ENCODE measurements at regions not wholly inside any gene's neighbourhood (a gene's known extent, or its start where the extent isn't known, plus 50 kb on each side); places are given as distances from the start of the nearest gene placed in this dataset.
A peak's percentile ranks its signal among the peaks of the same experiment; 100 is the strongest.
"Not testable (repeated sequence)": the region's sequence is repeated elsewhere in the genome, so short reads cannot be mapped to it uniquely, and the experiment has no call there.

DNA sequence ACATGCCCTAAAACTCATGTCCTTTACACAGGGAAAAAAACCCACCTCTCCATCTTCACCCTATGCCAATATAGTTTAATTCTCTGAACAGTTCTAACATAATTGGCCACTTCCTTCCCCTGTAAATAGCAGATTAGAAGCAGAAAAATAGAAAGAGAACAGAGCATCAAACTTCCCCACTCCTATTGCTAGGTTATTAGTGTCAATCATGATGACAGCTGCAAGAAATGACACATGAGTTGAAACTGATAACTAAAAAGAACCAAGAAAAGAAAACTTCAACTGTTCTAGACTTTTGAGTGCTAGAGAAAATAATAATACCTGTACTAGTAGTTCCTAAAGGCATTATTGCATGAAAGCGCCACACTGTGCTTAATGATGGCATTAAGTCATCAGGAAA, 284.5 kb upstream of the TRPC5 start:
- DNase-seq (ENCODE audit: low read depth): no peak

GRCh38 chrX:112359906-112360305, 277.3 kb upstream of the TRPC5 start:
- DNase-seq (ENCODE audit: low read depth): no peak

- no peak for DNase-seq (ENCODE audit: low read depth)
Measured at GRCh38 chrX:112355931-112356330, 273.4 kb upstream of the TRPC5 start.

DNA sequence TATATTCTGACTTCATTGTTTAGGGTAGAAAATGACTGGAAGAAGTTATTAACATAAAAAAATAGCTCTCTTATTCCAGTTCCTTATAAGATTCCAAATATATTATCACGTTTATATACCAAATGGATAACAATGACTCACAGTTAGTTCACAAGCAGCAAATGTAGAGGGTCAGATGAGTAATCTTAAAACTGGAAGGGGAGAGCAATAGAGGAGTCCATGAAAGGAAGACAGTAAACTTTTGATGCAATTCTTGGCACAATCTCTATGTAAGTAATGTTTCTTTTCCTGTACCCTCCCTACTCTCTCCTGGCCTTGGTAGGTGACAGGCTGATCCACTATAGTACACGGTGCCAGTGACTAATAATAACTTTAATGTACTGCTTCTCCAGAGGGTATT, 259.0 kb upstream of the TRPC5 start:
- DNase-seq (ENCODE audit: low read depth): peak; percentile 0

DNA sequence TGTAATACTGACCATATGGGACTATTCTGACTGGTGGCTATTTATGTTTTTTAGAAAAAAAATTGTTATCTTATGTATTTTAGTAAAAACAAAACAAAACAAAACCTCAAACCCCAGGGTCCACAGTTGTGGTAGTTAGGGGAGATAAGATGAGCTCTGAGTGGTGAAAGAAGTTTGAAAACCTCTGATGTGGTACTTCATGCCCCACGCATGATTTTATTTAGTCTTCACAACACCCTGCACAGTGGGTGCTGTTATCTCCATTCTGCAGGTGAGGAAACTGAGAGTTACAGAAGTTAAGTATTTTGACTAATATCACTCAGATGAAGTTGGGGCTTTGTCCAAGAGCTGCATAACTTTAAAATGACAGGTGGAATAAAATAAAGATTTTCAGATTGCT, 230.6 kb upstream of the TRPC5 start:
- DNase-seq (ENCODE audit: low read depth): no peak

GRCh38 chrX:112306027-112306426, 223.5 kb upstream of the TRPC5 start:
- DNase-seq (ENCODE audit: low read depth): no peak

GRCh38 chrX:112279940-112280339, 197.4 kb upstream of the TRPC5 start:
- no peak for DNase-seq (ENCODE audit: low read depth)

DNA sequence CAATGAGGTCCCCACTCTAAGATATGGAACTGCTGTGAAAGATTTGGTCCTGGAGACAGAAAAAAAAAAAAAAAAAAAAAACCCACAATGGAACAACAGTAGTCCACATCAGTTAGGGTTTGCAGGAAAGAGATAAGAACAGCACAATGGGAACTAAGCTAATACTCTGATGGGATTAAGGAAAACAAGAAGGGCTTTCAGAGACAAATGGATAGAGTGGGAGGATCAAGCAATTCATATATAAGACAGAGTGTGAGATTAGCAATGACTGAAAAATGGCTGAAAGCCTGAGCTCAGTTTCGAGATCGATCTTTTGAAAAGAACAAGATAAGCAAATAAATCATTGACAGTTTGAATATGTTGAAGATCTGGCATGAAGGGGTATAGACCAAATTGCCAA, 188.4 kb upstream of the TRPC5 start:
- DNase-seq (ENCODE audit: low read depth): no peak

DNA sequence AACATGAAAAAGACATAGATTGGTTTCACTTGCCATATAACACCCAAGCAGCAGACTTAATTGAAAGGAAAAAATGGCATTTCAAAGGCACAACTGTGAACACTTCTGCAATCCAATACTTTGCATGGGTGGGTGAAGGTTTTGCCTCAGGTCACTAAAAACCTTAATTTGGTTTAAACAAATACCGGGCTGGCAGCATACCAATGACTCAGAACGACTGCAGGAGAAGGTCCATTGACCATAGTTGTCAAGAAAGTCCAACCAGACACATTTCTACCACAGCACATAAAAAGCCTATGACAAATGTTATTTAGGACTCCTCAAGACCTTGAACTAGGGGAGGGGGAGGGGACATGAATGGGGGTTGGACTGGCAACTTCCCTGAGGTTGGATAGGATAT, 183.6 kb upstream of the TRPC5 start:
- DNase-seq (ENCODE audit: low read depth): no peak

GRCh38 chrX:112259375-112259774, 176.8 kb upstream of the TRPC5 start:
- DNase-seq (ENCODE audit: low read depth): no peak

GRCh38 chrX:112254896-112255295, 172.3 kb upstream of the TRPC5 start:
- no peak for DNase-seq (ENCODE audit: low read depth)

DNA sequence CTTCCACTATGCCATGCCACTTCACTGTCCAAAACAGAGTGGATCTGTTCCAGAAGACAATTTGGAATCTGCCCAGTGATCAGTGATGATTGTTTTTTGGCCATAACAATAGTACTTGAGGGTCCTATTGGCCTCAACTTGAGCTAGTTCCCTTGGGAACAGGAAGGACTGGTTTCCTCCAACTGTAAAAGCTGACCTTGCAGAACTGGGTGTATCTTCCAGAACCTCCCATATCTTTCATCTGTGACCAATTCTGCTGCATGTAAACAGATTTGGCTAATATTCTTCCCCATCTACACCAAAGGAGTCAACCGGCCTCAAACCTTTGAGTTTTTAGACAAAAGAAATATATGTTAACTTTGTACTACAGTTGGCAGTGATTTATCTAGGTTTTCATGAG, 165.1 kb upstream of the TRPC5 start:
- DNase-seq (ENCODE audit: low read depth): no peak

- DNase-seq (ENCODE audit: low read depth): no peak
Measured at GRCh38 chrX:112235547-112235946, 153.0 kb upstream of the TRPC5 start.

DNA sequence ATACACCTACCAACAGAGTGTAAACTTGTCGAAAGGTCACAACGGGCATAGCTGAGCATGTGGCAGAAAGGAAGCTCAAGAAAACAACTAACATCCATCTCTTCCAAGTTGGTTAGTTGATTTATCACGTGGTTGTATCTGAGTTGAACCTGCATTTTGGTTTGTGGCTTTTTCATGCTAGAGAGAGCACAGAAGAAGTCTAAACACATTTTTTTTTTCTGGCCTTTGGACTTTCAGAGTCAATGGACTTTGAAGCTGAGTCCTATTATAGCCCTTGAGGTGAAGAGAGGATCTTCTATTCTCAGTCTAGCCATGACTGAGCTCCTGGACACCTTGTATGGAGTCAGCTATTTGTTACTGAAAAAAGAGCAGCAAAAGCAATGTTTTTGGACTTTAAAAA, 150.6 kb upstream of the TRPC5 start:
- no peak for DNase-seq (ENCODE audit: low read depth)

GRCh38 chrX:112226795-112227194, 144.2 kb upstream of the TRPC5 start:
- DNase-seq (ENCODE audit: low read depth): not testable (repeated sequence)

DNA sequence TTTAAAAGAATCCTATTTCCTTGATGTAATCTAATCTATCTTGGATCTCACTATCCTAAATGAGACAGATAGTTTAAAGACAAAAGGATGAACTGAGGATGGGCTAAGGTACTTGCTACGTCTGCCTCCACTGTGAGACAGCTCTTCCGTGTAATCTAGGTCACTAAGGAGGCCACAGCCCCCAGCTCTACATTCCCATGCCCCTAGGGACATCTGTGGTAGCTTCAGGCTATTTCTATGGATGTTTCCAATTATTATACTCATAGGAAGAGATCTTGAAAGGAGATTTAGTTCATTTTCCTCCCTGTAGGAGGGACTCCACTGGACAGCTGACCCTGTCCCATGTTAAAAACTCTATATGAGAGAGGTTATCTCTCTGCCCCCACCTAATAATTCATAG, 140.8 kb upstream of the TRPC5 start:
- DNase-seq (ENCODE audit: low read depth): no peak

DNA sequence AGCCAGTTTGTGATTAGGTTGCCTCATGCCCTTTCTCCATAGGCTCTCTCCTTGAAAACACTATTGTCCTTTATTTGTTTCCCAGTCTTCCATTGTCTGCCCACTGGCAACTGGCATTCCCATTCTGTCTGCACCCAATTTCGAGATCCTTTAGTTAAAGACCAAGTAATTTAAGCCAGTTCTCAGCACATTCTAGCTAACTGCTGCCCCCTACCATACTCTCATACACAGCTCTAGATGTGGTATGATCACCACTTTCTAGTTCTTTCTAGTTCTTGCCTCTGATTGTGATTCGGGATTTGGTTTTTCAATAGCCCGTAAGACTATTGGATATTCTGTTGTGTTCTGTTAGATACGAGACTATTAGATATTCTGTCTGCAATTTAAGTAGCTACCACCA, 135.8 kb upstream of the TRPC5 start:
- DNase-seq (ENCODE audit: low read depth): no peak

GRCh38 chrX:112211459-112211858, 128.9 kb upstream of the TRPC5 start:
- DNase-seq (ENCODE audit: low read depth): no peak

DNA sequence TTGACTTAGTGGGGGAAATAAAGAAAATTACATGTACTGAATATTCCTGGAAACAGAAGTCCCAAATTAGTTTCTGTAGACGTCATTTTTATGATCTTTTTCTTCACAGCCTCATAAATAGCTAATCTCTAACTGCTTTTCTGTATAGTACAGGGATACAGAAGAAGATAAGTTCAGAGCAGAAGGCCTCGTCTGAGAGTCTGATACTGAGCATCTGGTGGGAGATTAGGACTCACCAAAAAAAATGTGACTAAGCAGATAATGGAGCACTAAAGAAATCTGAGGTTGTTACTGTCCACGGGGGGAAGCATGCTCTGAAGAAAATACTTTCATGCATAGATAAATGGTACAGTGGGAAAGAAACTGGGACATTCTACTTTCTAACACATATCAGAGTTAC, 115.3 kb upstream of the TRPC5 start:
- no peak for DNase-seq (ENCODE audit: low read depth)

DNA sequence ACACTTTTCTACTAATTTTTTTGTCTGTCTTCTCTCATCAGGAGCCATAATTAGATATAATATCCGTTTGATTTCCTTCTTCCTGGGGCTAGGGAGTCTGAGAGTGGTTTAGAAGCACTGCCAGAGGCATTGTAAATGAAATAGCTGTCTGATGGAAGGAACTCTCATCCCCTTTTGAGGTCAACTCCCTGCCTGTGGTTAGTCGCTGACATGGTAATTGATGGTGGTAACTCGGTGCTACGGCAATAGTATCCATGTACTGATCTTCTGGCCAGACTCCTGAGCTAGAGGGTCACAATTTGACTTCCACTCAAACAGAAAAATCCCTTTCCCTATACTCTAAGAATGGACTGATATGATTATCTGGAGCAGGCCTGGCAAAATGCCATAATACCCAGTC, 108.1 kb upstream of the TRPC5 start:
- DNase-seq (ENCODE audit: low read depth): no peak

DNA sequence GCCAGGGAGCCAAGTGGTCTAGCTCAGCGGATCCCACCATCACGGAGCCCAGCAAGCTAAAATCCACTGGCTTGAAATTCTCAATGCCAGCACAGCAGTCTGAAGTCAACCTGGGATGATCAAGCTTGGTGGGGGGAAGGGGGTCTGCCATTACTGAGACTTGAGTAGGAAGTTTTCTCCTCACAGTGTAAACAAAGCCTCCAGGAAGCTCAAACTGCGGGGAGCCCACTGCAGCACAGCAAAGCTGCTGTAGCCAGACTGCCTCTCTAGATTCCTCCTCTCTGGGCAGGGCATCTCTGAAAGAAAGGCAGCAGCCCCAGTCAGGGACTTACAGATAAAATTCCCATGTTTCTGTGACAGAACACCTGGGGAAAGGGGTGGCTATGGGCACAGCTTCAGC, 98.8 kb upstream of the TRPC5 start:
- DNase-seq (ENCODE audit: low read depth): not testable (repeated sequence)

GRCh38 chrX:112164420-112164819, 81.8 kb upstream of the TRPC5 start:
- DNase-seq (ENCODE audit: low read depth): no peak

GRCh38 chrX:112163906-112164305, 81.3 kb upstream of the TRPC5 start:
- DNase-seq (ENCODE audit: low read depth): no peak

DNA sequence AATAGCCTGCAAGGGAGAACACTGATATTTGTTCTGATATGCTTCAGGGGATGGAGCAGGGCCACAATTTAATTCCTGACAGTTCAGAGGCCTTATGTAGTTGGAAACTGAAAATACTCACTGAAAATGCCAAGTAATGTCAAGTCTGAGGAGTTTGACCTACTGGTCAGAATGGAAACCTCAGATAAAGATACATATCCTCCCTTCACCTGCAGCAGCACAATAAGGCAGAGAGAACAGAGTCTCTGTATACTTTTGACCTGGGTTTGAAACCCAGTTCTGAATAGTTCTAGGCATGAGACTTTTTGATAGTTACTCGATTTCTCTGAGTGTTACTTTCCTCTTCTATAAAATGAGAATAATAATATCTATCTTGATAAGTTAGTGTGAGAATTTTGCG, 65.8 kb upstream of the TRPC5 start:
- DNase-seq (ENCODE audit: low read depth): no peak

- no peak for DNase-seq (ENCODE audit: low read depth)
Measured at GRCh38 chrX:112147206-112147605, 64.6 kb upstream of the TRPC5 start.

All from fibroblast of gingiva (primary cell).